ENCODE measurements at regions not wholly inside any gene's neighbourhood (a gene's known extent, or its start where the extent isn't known, plus 50 kb on each side); places are given as distances from the start of the nearest gene placed in this dataset.
"Not testable (repeated sequence)": the region's sequence is repeated elsewhere in the genome, so short reads cannot be mapped to it uniquely, and the experiment has no call there.

- DNase-seq: no peak
These were observed 67.4 kb upstream of the ADGRA1 start for GRCh38 chr10:133020193-133020817.

- DNase-seq: no peak
These were observed 68.1 kb upstream of the ADGRA1 start for GRCh38 chr10:133019651-133020050.

- DNase-seq: no peak
These were observed 68.5 kb upstream of the ADGRA1 start for GRCh38 chr10:133019191-133019590.

GRCh38 chr10:133018491-133018890 is 69.2 kb upstream of the ADGRA1 start:
- DNase-seq: no peak

- DNase-seq: no peak
These were observed 70.5 kb upstream of the ADGRA1 start for GRCh38 chr10:133017203-133017601.

GRCh38 chr10:133016493-133017202 is 71.1 kb upstream of the ADGRA1 start:
- DNase-seq: no peak

GRCh38 chr10:133015816-133016462 is 71.8 kb upstream of the ADGRA1 start:
- no peak for DNase-seq

GRCh38 chr10:133015321-133015720 is 72.4 kb upstream of the ADGRA1 start:
- DNase-seq: no peak

GRCh38 chr10:133014416-133015210 is 72.2 kb upstream of the CFAP46 start:
- DNase-seq: no peak

GRCh38 chr10:133013463-133013862 is 71.1 kb upstream of the CFAP46 start:
- peak; percentile 60 to 87 (median 84) for DNase-seq

GRCh38 chr10:133012573-133013359 is 70.4 kb upstream of the CFAP46 start:
- DNase-seq: peak; percentile 88 to 96 (median 94)

GRCh38 chr10:133011882-133012281 is 69.5 kb upstream of the CFAP46 start:
- no peak for DNase-seq

GRCh38 chr10:133011393-133011792 is 69.0 kb upstream of the CFAP46 start:
- DNase-seq: not testable (repeated sequence)

- not testable (repeated sequence) for DNase-seq
These were observed 68.4 kb upstream of the CFAP46 start for GRCh38 chr10:133010843-133011179.

- peak; percentile 23 to 42 (median 38) for DNase-seq
These were observed 67.9 kb upstream of the CFAP46 start for GRCh38 chr10:133010095-133010842.

GRCh38 chr10:133009218-133009950 is 67.0 kb upstream of the CFAP46 start:
- peak; percentile 95 to 98 (median 96) for DNase-seq

GRCh38 chr10:133008736-133009135 is 66.4 kb upstream of the CFAP46 start:
- DNase-seq: no peak

- no peak for DNase-seq
These were observed 65.8 kb upstream of the CFAP46 start for GRCh38 chr10:133008196-133008595.

GRCh38 chr10:133007360-133007858 is 65.0 kb upstream of the CFAP46 start:
- DNase-seq: no peak

- DNase-seq: no peak
These were observed 64.4 kb upstream of the CFAP46 start for GRCh38 chr10:133006806-133007205.

GRCh38 chr10:133006202-133006601 is 63.8 kb upstream of the CFAP46 start:
- no peak for DNase-seq

Data from suppressor macrophage (primary cell).